RWPE2 (cell line): ENCODE measurements at regions not wholly inside any gene's neighbourhood (a gene's known extent, or its start where the extent isn't known, plus 50 kb on each side); places are given as distances from the start of the nearest gene placed in this dataset.

ENCODE experiments used
- ATAC-seq: fragments of 200-7000 bp; cut with Tn5 transposase; 3 replicates; pipeline ENCODE4 v1.9.1; 2021; ENCODE audit warnings: low read depth
- DNase-seq: peaks from one replicate; pipeline ENCODE4 v3.0.0-alpha.2; 2020; ENCODE audit warnings: low spot score
- H3K27ac ChIP-seq: fragments of 450-650 bp; 2 replicates; pipeline ENCODE4 v1.5.1; 2017; ENCODE audit warnings: mild to moderate bottlenecking; ENCODE audit not compliant: poor library complexity, severe bottlenecking
- H3K27me3 ChIP-seq: fragments of 250-450 bp; sonication (Bioruptor Pico); 2 replicates; pipeline ENCODE4 v1.5.1; 2021; ENCODE audit warnings: mild to moderate bottlenecking, moderate library complexity; ENCODE audit not compliant: insufficient read depth, poor library complexity, severe bottlenecking
- H3K36me3 ChIP-seq: fragments of 250-450 bp; sonication (Bioruptor Pico); 2 replicates; pipeline ENCODE4 v1.5.1; 2020; ENCODE audit warnings: low read depth, mild to moderate bottlenecking, moderate library complexity
- H3K4me1 ChIP-seq: fragments of 250-450 bp; sonication (Bioruptor Pico); 2 replicates; pipeline ENCODE4 v1.5.1; 2021; ENCODE audit warnings: mild to moderate bottlenecking, moderate library complexity; ENCODE audit not compliant: insufficient read depth, poor library complexity, severe bottlenecking
- H3K4me3 ChIP-seq: fragments of 250-450 bp; sonication (Bioruptor Pico); 2 replicates; pipeline ENCODE4 v1.5.1; 2021; ENCODE audit warnings: mild to moderate bottlenecking, moderate library complexity; ENCODE audit not compliant: severe bottlenecking
- H3K9me3 ChIP-seq: fragments of 250-450 bp; sonication (Bioruptor Pico); 2 replicates; pipeline ENCODE4 v1.5.1; 2021; ENCODE audit warnings: mild to moderate bottlenecking, moderate library complexity; ENCODE audit not compliant: severe bottlenecking
- TF ChIP-seq, protein P1 (sequence below): fragments of 450-650 bp; IDR thresholded peaks from one replicate; pipeline ENCODE4 v1.5.1; 2017; ENCODE audit warnings: mild to moderate bottlenecking, moderate library complexity; ENCODE audit not compliant: poor library complexity, severe bottlenecking

DNA sequence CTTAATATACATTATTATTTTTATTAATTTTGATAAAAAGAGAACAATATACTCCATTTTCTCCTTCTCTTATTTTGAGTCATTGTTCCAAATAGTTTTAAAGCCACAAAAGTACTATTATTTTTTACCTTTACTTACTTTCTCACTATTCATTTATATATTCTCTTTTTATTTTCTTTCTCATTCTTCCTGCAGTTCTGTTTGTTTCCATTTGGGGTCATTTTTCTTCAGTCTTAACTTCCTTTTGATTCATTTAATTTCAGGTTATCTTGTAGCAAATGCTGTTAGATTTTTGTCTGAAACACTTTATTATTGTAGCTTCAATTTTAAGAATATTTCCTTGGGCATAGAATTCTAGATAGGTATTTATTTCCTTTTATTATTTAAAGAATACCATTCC lies 438.6 kb upstream of the EPHA5 start:
- TF ChIP-seq, protein P1, sequence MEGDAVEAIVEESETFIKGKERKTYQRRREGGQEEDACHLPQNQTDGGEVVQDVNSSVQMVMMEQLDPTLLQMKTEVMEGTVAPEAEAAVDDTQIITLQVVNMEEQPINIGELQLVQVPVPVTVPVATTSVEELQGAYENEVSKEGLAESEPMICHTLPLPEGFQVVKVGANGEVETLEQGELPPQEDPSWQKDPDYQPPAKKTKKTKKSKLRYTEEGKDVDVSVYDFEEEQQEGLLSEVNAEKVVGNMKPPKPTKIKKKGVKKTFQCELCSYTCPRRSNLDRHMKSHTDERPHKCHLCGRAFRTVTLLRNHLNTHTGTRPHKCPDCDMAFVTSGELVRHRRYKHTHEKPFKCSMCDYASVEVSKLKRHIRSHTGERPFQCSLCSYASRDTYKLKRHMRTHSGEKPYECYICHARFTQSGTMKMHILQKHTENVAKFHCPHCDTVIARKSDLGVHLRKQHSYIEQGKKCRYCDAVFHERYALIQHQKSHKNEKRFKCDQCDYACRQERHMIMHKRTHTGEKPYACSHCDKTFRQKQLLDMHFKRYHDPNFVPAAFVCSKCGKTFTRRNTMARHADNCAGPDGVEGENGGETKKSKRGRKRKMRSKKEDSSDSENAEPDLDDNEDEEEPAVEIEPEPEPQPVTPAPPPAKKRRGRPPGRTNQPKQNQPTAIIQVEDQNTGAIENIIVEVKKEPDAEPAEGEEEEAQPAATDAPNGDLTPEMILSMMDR = no peak
- ATAC-seq (no peak), DNase-seq (no peak)
- no peaks in the 10 kb centered on the region for H3K4me1 ChIP-seq
- no peak overlapping the region for H3K27ac ChIP-seq
- H3K27me3 ChIP-seq = no peaks in the 10 kb centered on the region
- H3K4me3 ChIP-seq = no peak overlapping the region
- no peaks in the 10 kb centered on the region for H3K9me3 ChIP-seq
- no peaks in the 10 kb centered on the region for H3K36me3 ChIP-seq

DNA sequence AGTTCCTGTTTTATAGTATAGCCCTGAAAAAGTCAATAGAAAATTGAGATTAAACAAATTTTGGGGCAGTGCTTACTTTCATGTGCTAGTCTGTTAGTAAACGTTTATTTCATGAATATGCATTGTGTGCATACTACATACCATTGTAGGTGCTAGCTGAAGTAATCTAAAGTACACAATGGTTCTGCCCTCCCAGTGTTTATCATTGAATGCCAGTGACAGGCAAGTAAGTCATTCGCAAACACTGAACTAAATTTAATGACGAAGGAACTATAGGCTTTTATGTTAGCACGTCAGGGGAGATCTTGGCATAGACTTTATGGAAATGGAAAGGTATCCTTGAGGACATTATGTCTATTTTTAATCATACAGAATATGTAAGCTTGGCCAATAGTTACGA lies 426.9 kb upstream of the EPHA5 start:
- H3K4me3 ChIP-seq = no peak overlapping the region
- no peaks in the 10 kb centered on the region for H3K27me3 ChIP-seq
- H3K4me1 ChIP-seq = peaks cover 8% of the 10 kb centered on the region
- TF ChIP-seq, protein P1 = no peak
- no peaks in the 10 kb centered on the region for H3K9me3 ChIP-seq
- H3K36me3 ChIP-seq = no peaks in the 10 kb centered on the region
- H3K27ac ChIP-seq = no peak overlapping the region
- no peak for ATAC-seq
- no peak for DNase-seq

DNA sequence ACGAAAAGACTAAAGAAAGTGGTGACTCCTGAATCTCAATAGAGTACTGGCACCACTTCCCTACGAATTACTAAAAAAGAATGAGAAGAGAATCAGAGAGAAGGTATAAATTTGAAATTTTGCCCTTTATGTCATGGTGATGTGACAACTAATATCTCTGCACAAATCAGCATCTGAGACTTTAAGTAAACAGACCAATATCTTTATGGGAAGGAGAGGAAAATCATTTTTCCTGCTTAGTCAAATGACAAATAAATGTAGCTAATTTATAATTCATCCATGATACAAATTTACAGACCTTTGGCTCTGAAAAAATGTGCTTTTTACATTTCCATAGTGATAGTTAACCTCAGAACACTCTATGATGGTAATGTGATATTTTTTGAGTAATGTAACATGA lies 424.8 kb upstream of the EPHA5 start:
- no peak overlapping the region for H3K27ac ChIP-seq

DNA sequence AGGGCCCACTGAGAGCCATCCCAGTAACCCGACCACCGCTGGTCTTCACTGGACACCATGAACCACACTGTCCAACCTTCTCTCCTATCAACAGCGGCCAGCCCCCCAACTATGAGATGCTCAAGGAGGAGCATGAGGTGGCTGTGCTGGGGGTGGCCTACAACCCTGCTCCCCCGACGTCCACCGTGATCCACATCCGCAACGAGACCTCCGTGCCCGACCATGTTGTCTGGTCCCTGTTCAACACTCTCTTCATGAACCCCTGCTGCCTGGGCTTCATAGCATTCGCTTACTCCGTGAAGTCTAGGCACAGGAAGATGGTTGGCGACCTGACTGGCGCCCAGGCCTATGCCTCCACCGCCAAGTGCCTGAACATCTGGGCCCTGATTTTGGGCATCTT lies 423.8 kb upstream of the EPHA5 start:
- Histone ChIP-seq H3K4me3 (no peak overlapping the region), H3K27ac (no peak overlapping the region), H3K36me3 (no peaks in the 10 kb centered on the region), H3K27me3 (no peaks in the 10 kb centered on the region), H3K9me3 (no peaks in the 10 kb centered on the region), H3K4me1 (peaks cover 8% of the 10 kb centered on the region)
- TF ChIP-seq, protein P1 = no peak
- no peak for DNase-seq
- no peak for ATAC-seq

More for the DNA sequence above, 424.8 kb upstream of the EPHA5 start:
- Histone ChIP-seq H3K4me1 (peaks cover 8% of the 10 kb centered on the region), H3K27me3 (no peaks in the 10 kb centered on the region), H3K9me3 (no peaks in the 10 kb centered on the region), H3K36me3 (no peaks in the 10 kb centered on the region), H3K4me3 (no peak overlapping the region)
- TF ChIP-seq, protein P1 = no peak
- DNase-seq (no peak), ATAC-seq (no peak)

DNA sequence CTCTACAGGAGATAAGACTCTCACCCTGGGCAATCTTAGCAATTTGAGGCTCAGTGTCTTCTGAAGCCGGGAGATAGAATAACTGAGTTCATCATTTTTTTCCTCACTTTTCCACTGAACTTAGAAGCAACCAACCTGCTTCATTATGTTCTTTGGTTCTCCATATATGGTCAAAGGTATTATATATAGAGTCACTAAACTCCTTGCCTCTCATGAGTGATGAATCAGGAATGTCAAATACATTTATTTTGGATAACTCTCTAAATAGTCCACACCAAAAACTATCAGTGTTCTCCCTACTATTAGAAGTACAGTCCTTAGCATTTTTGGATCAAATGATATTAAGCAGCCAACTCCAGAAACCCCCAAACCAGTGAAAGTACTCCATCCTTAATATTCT lies 421.5 kb upstream of the EPHA5 start:
- TF ChIP-seq, protein P1 = no peak
- Histone ChIP-seq H3K9me3 (no peaks in the 10 kb centered on the region), H3K36me3 (no peaks in the 10 kb centered on the region), H3K4me3 (no peak overlapping the region), H3K4me1 (peaks cover 8% of the 10 kb centered on the region), H3K27me3 (no peaks in the 10 kb centered on the region), H3K27ac (no peak overlapping the region)
- DNase-seq (no peak), ATAC-seq (no peak)
